ENCODE measurements at regions not wholly inside any gene's neighbourhood (a gene's known extent, or its start where the extent isn't known, plus 50 kb on each side); places are given as distances from the start of the nearest gene placed in this dataset.

GRCh38 chr7:18081617-18082016, 54.0 kb upstream of the PRPS1L1 start:
- H3K4me3 ChIP-seq (replicated peaks; ENCODE audit: low read depth, low read length): no peak overlapping the region
- DNase-seq (ENCODE audit: low read depth): no peak
- no peak for TF ChIP-seq CTCF (IDR thresholded peaks at IDR 0.05; ENCODE audit: low read length, missing control alignments)

GRCh38 chr7:18082169-18082568, 54.5 kb upstream of the PRPS1L1 start:
- no peak for TF ChIP-seq CTCF (IDR thresholded peaks at IDR 0.05; ENCODE audit: low read length, missing control alignments)
- H3K4me3 ChIP-seq (replicated peaks; ENCODE audit: low read depth, low read length): no peak overlapping the region
- no peak for DNase-seq (ENCODE audit: low read depth)

GRCh38 chr7:18086165-18087025, 58.7 kb upstream of the PRPS1L1 start:
- peak overlapping the region; percentile 64 for H3K4me3 ChIP-seq (replicated peaks; ENCODE audit: low read depth, low read length)
- TF ChIP-seq CTCF (IDR thresholded peaks at IDR 0.05; ENCODE audit: low read length, missing control alignments): no peak
- DNase-seq (ENCODE audit: low read depth): peak; percentile 13

GRCh38 chr7:18087026-18087686, 59.5 kb upstream of the PRPS1L1 start:
- DNase-seq (ENCODE audit: low read depth): peak; percentile 15
- TF ChIP-seq CTCF (IDR thresholded peaks at IDR 0.05; ENCODE audit: low read length, missing control alignments): no peak
- H3K4me3 ChIP-seq (replicated peaks; ENCODE audit: low read depth, low read length): peak overlapping the region; percentile 64

GRCh38 chr7:18087687-18088078, 60.0 kb upstream of the PRPS1L1 start:
- H3K4me3 ChIP-seq (replicated peaks; ENCODE audit: low read depth, low read length): peak overlapping the region; percentile 64
- TF ChIP-seq CTCF (IDR thresholded peaks at IDR 0.05; ENCODE audit: low read length, missing control alignments): no peak
- no peak for DNase-seq (ENCODE audit: low read depth)

GRCh38 chr7:18096087-18096486, 68.4 kb upstream of the PRPS1L1 start:
- no peak for TF ChIP-seq CTCF (IDR thresholded peaks at IDR 0.05; ENCODE audit: low read length, missing control alignments)
- no peak for DNase-seq (ENCODE audit: low read depth)
- no peak overlapping the region for H3K4me3 ChIP-seq (replicated peaks; ENCODE audit: low read depth, low read length)
